ENCODE measurements at regions not wholly inside any gene's neighbourhood (a gene's known extent, or its start where the extent isn't known, plus 50 kb on each side); places are given as distances from the start of the nearest gene placed in this dataset.

- CTCF ChIA-PET, result no interaction called here
- no peak overlapping the region for H3K4me2 ChIP-seq (ENCODE audit: insufficient read depth, low read length)
- no TSS peak for BruUV-seq (replicated peaks)
Measured at GRCh38 chr11:97345032-97345431, 955.2 kb downstream of the JRKL start.

More at GRCh38 chr11:97345032-97345431, 955.2 kb downstream of the JRKL start:
- Histone ChIP-seq H3K4me1 (ENCODE audit: control insufficient read depth, extremely low read depth, insufficient read depth, low read length) (no peaks in the 10 kb centered on the region), H3K4me3 (replicated peaks in 1 of 3; ENCODE audit: insufficient read depth in 1 of 3, low read depth in 1 of 3, low read length in 3 of 3) (no peak overlapping the region), H3K9me3 (replicated peaks; ENCODE audit: control insufficient read depth, insufficient read depth, low read length) (no peaks in the 10 kb centered on the region), H3K9me1 (replicated peaks; ENCODE audit: control insufficient read depth, extremely low read depth, insufficient read depth, low read length) (no peaks in the 10 kb centered on the region), H4K20me1 (replicated peaks; ENCODE audit: control insufficient read depth, extremely low read depth, insufficient read depth, low read length) (no peaks in the 10 kb centered on the region), H3K27me3 (ENCODE audit: control insufficient read depth in 2 of 2, insufficient read depth in 2 of 2, low read length in 2 of 2) (no peaks in the 10 kb centered on the region), H3K79me2 (ENCODE audit: control insufficient read depth, insufficient read depth, low read length) (no peaks in the 10 kb centered on the region), H2AFZ (ENCODE audit: low read depth, low read length) (no peak overlapping the region), H3K9ac (replicated peaks; ENCODE audit: extremely low read depth, insufficient read depth, low read length) (no peak overlapping the region), H3K36me3 (ENCODE audit: control insufficient read depth in 2 of 2, extremely low read depth in 1 of 2, insufficient read depth in 2 of 2, low read length in 2 of 2) (no peaks in the 10 kb centered on the region), H3K27ac (ENCODE audit: insufficient read depth, low read depth, low read length) (no peak overlapping the region)
- DNase-seq (ENCODE audit: low read depth, low spot score) (no peak), FAIRE-seq (no peak)
- POLR2A ChIA-PET, result no interaction called here
- dilution Hi-C loops (cut with MboI; ENCODE audit: extremely low pct_ligation_motif_present, low sequenced_read_pairs) (no loop called here), intact Hi-C loops (cut with micrococcal nuclease) (no loop called here)
- TF ChIP-seq MYC (IDR thresholded peaks at IDR 0.05; ENCODE audit: low read depth, low read length), result no peak
- no peak for TF ChIP-seq JUN (IDR thresholded peaks at IDR 0.05; ENCODE audit: borderline replicate concordance, insufficient read depth, insufficient read length, low read depth)
- TF ChIP-seq GATA2 (IDR thresholded peaks at IDR 0.05; ENCODE audit: insufficient read depth, insufficient read length, low read depth, low read length), result no peak
- no peak for TF ChIP-seq POLR2A (IDR thresholded peaks at IDR 0.05; ENCODE audit: low read depth, low read length)
- TF ChIP-seq POLR2AphosphoS5 (IDR thresholded peaks at IDR 0.05; ENCODE audit: insufficient read depth, low read depth, low read length), result no peak
- no peak for TF ChIP-seq FOS (IDR thresholded peaks at IDR 0.05; ENCODE audit: borderline replicate concordance, insufficient read depth, low read length)
- TF ChIP-seq MAX (IDR thresholded peaks at IDR 0.05; ENCODE audit: insufficient read depth, insufficient read length), result no peak
- TF ChIP-seq EZH2 (IDR thresholded peaks at IDR 0.05; ENCODE audit: borderline replicate concordance, low read depth, low read length, severe bottlenecking), result no peak
- TF ChIP-seq CTCF (IDR thresholded peaks at IDR 0.05; ENCODE audit: extremely low read depth in 1 of 2, insufficient read depth in 1 of 2, low read depth in 1 of 2, low read length in 2 of 2), result no peak

Data from endothelial cell of umbilical vein (primary cell).